ENCODE measurements at regions not wholly inside any gene's neighbourhood (a gene's known extent, or its start where the extent isn't known, plus 50 kb on each side); places are given as distances from the start of the nearest gene placed in this dataset.
"Not testable (repeated sequence)": the region's sequence is repeated elsewhere in the genome, so short reads cannot be mapped to it uniquely, and the experiment has no call there.

- no peak for DNase-seq
Observed at GRCh38 chr2:6159606-6160005, 467.4 kb downstream of the SOX11 start.

DNA sequence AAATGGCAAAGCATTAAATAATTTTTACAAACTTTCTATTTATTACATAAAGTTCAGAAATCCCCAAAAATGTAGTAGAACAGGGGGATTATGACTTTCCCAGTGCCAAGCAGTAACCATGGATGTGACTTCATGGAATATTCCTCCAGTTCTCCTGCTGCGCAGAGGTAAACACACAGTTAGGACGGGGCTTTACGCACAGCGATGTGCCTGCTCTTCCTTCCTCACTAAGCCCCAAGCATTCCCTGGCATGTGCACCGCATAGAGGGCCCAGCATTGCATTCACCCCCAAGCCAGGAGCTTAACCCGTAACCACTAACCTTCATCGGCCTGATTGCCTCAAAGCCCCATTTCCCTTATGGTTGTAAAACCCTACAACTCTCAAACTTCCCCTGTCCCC lies 471.7 kb downstream of the SOX11 start:
- DNase-seq, result no peak

GRCh38 chr2:6164986-6165747 lies 473.0 kb downstream of the SOX11 start:
- DNase-seq, result no peak

DNA sequence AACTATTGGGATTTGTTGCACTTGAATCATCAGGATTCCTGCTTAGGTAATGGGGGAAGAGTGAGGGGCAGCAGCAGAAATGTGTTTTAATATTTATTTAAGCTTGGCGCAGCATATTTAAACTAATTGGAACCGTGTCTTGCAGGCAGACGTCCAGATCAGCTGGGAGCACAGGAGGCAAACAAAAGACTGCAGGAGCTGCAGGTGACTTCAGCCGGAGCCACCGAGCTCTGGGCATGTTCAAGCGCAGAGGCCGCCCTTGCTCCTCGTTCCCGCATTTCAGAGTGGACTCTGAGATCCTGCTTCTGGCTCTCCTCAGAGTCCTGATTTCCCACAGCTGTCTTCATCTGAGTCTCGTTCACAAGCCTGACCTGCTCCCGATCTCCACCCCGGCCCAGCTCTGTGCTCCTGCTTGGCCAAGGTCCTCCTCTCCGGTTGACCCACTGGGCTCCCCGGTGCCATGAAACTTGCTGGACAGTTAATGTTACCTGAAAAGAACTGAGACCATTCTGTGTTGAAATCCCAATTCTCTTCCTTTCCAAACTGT lies 475.5 kb downstream of the SOX11 start:
- no peak for DNase-seq

DNA sequence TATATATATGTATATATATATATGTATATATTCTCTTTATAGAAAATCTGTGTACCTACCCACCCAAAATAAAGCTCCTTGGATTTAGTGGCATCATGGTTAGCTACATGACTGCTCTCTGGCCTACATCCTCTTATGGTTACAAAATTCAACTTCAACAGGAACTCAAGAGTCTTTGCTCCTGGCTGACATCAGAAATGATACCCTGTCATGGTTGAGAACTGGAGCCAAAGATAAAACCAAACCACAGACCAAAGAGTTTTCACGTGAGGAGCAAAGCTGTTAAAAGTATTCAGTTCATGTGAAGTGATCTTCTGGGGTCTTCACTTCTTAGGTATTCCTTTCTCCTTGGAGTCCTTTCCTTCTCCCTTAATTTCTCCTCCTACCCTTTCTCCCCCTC lies 476.3 kb downstream of the SOX11 start:
- no peak for DNase-seq

DNA sequence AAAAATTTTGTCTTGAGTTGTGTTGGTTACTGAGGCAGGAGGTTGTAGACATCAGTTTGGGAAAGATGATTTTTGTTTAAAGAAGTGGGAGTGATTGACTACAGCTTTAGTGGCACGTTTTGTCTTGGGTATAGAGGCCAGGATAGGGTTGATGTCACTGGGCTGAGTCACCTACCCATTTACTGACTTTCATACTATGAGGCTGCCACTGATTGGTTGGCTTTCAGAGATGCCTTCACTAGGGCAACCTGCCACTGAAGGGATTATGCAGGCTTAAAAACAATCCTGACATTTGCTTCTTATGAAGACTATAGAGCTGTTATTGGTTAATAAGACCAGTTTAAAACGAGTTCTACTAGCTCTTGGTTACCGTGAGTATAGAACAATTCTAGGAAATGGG lies 479.1 kb downstream of the SOX11 start:
- DNase-seq, result no peak

GRCh38 chr2:6177811-6178210 lies 485.6 kb downstream of the SOX11 start:
- no peak for DNase-seq

DNA sequence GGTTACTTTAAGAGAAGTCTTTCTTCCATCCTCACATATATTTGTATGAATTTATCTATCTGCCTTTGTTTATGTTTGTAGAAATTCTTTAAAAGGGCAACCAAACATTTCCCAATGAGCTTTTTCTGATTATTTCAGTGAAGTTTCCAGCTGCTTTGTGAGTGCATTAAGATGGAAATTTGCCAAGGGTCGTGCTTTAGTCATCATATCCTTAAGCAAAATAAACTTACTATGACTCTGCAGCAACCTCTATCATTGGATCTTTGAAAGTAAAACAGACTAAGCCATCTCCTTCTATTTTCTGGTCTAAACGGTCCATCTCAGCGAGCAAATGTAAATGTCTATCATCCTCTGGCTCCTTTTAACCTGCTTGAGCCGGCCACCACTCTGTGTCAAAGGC lies 489.3 kb downstream of the SOX11 start:
- DNase-seq, result no peak

DNA sequence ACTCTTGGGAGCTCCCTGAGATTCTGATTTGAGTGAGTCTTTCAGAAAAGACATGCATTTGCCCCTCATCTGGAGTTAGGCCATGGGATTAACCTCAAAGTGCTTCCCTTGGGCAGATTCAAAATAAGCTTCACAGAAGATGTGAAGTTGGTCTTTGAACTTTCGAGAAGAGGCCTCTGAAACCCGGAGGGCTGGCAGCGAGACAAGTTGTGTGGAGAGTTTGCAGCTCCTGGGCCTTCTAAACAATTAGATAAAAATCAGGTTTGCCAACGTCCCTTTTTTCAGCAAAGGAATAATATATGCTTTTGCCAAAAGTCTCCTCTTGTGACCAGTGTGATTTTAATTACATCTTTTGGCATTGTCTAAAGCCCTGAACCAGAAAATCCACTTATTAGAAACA lies 489.7 kb downstream of the SOX11 start:
- no peak for DNase-seq

DNA sequence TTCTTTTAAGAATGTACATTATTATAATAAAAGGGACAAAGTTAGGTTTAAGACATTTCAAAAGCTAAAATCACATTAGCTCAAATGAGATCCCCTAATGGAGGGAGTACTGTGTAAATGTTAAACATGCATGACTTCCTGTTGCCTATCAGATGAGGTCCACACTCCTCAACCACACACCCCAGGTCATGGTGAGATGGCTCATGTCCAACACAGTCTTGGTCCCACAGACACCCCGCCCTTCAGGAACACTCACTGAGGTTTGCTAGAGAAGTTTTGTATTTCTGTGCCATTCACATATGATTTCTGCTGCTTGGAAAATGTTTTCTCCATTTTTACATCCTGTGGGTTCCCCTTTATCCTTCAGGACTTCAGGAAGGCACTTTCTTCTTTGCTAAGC lies 491.0 kb downstream of the SOX11 start:
- no peak for DNase-seq

DNA sequence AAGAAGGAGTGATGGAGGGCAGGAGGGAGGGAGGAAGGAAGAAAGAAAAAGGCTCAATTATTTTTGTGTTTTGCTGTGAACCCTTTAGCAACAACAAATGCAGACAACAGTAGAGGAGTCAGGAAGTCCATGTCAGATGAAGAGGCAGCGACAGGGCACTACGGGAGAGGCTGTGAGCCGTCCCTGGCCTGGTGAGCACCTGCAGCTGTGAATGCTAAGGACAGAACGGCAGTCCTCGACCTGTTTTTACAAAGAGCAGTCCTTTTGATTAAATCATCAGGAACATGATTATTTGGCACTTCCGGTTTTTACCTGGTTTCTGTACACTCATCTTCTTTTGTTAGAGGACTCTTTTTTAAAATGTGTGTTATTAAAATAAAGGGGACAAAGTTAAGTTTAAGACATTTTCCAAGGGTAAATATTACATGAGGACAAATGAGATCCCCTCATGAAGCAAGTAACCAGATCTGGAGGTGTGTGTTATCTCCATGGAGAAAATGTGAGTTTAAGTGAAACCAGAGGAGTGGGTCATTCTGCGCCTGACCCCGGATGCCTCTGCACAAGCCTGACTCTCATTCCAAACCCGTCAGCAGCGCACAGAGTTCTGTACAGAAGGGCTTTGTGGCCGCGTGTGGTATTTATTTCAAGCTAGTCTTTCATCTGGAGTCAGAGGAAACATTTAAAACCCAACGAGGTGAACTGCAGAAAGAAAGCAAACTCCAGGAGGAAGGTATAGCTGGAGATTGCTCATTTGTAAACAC lies 492.5 kb downstream of the SOX11 start:
- no peak for DNase-seq

- DNase-seq, result no peak
Observed at GRCh38 chr2:6186332-6187151, 494.4 kb downstream of the SOX11 start.

- DNase-seq, result no peak
Observed at GRCh38 chr2:6196449-6196848, 504.3 kb downstream of the SOX11 start.

- DNase-seq, result not testable (repeated sequence)
Observed at GRCh38 chr2:6198370-6198919, 506.3 kb downstream of the SOX11 start.

- no peak for DNase-seq
Observed at GRCh38 chr2:6202756-6203155, 510.6 kb downstream of the SOX11 start.

DNA sequence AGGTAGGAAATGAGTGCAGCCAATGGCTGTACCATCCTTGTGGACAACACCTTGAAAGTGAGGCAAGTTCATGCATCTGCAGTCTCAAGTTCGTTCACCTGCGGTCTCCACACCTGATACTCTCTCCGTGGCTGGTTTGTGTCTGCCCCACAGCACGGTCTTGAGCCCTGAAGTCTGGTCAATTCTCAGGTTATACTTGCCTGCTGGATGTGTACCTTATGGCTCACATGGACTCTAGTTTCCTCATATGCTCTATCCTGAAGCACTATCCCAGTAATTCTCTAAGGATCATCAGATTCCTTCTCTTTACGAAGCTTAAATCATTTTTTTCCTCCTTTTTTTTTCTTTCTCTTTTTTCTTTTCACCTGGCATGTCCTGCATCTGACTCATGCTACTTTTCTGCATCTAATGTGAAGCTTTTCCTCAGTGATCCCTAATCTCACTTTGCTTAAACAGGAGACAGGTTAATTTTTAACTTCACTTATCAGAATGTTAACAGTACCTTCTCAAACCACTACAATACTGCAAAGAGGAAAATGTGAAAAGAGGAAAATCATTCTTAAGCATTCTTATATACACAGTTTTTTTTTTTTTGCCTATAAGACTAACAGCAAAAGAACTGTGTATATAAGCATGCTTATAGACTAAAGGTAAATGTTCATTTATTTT lies 511.2 kb downstream of the SOX11 start:
- no peak for DNase-seq

- no peak for DNase-seq
Observed at GRCh38 chr2:6206882-6207281, 514.7 kb downstream of the SOX11 start.

DNA sequence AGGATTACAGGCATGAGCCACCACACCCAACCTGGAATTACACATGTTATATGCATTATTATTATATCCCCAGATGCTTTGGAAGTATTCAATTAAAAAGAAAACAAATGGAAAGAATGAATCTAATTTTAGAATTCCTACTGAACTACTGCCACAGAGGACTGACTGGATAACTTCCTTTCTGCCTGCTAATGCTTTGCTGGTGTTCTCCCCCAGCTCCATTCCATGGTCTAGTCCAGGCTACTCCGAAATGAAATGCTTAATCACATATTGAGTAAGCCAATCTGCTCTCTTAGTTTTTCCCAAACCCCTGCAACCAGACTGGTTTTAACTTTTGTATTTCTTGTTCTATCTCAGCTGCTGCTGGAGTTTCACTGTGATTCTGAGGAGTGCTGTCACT lies 519.1 kb downstream of the SOX11 start:
- no peak for DNase-seq

GRCh38 chr2:6212491-6212890 lies 520.3 kb downstream of the SOX11 start:
- DNase-seq, result no peak

- no peak for DNase-seq
Observed at GRCh38 chr2:6213056-6213780, 521.0 kb downstream of the SOX11 start.

GRCh38 chr2:6214471-6214870 lies 522.3 kb downstream of the SOX11 start:
- DNase-seq, result no peak

GRCh38 chr2:6215053-6215452 lies 522.9 kb downstream of the SOX11 start:
- DNase-seq, result no peak

All from CD4-positive, alpha-beta T cell treated with Interleukin-15 for 1 hour (primary cell).